Fibroblast of lung (primary cell): ENCODE measurements at regions not wholly inside any gene's neighbourhood (a gene's known extent, or its start where the extent isn't known, plus 50 kb on each side); places are given as distances from the start of the nearest gene placed in this dataset.

Experiments used
- DNase-seq, 2 donors: peaks; one replicate each; pipeline versions ENCODE4 v3.0.0 to v3.0.0-alpha.2; 2010; ENCODE audit warnings: low read depth in 2 of 2
- H2AFZ ChIP-seq: 2 replicates; pipeline ENCODE4 v1.5.1; 2012; ENCODE audit warnings: low read length, control low read depth, inconsistent platforms
- H3K27ac ChIP-seq: 2 replicates; pipeline ENCODE4 v1.5.1; 2011; ENCODE audit warnings: low read length, control low read depth; ENCODE audit not compliant: insufficient read depth
- H3K27me3 ChIP-seq: 2 replicates; pipeline ENCODE4 v1.5.1; 2011; ENCODE audit warnings: mild to moderate bottlenecking, low read length; ENCODE audit not compliant: control insufficient read depth, insufficient read depth
- H3K36me3 ChIP-seq: 2 replicates; pipeline ENCODE4 v1.5.1; 2011; ENCODE audit warnings: low read length; ENCODE audit not compliant: control insufficient read depth, insufficient read depth
- H3K4me1 ChIP-seq: 2 replicates; pipeline ENCODE4 v1.5.1; 2011; ENCODE audit warnings: low read length; ENCODE audit not compliant: control insufficient read depth, insufficient read depth; ENCODE audit errors: extremely low read depth
- H3K4me2 ChIP-seq: 2 replicates; pipeline ENCODE4 v1.5.1; 2011; ENCODE audit warnings: low read length, control low read depth; ENCODE audit not compliant: insufficient read depth; ENCODE audit errors: extremely low read depth
- H3K4me3 ChIP-seq, 4 experiments: fragments of 200-600 bp in 1 of 4; sonication (generic) in 1 of 4; replicated peaks in 1 of 4; 2 replicates each; pipeline ENCODE4 v1.5.1; 2011 to 2016; ENCODE audit warnings: low read length in 4 of 4, low read depth in 3 of 4, mild to moderate bottlenecking in 3 of 4, control low read depth in 2 of 4, inconsistent platforms in 1 of 4, mixed read lengths in 1 of 4; ENCODE audit not compliant: insufficient read depth in 1 of 4; ENCODE audit errors: control extremely low read depth in 1 of 4
- H3K79me2 ChIP-seq: 2 replicates; pipeline ENCODE4 v1.5.1; 2012; ENCODE audit warnings: mild to moderate bottlenecking, low read length, inconsistent platforms; ENCODE audit not compliant: control insufficient read depth, insufficient read depth
- H3K9ac ChIP-seq: 2 replicates; pipeline ENCODE4 v1.5.1; 2011; ENCODE audit warnings: mild to moderate bottlenecking, low read length, control low read depth; ENCODE audit not compliant: insufficient read depth
- H3K9me3 ChIP-seq: 2 replicates; pipeline ENCODE4 v1.5.1; 2012; ENCODE audit warnings: low read depth, low read length; ENCODE audit not compliant: control insufficient read depth, insufficient read depth
- H4K20me1 ChIP-seq: 2 replicates; pipeline ENCODE4 v1.5.1; 2011; ENCODE audit warnings: low read length; ENCODE audit not compliant: control insufficient read depth, insufficient read depth; ENCODE audit errors: extremely low read depth
- CTCF ChIP-seq, 2 donors: IDR thresholded peaks in 1 of 2; conservative IDR thresholded peaks in 1 of 2; 1 replicate in 1 of 2; 2 replicates in 1 of 2; pipeline ENCODE4 v1.5.1; 2011 to 2012; ENCODE audit warnings: low read length in 2 of 2, control low read depth in 1 of 2, inconsistent platforms in 1 of 2, low read depth in 1 of 2, mild to moderate bottlenecking in 1 of 2
- EZH2 ChIP-seq: IDR thresholded peaks from 2 replicates; pipeline ENCODE4 v1.5.1; 2012; ENCODE audit warnings: low read length, control low read depth, mild to moderate bottlenecking; ENCODE audit errors: missing control alignments

GRCh38 chr6:98516206-98516605 is 318.2 kb upstream of the POU3F2 start:
- TF ChIP-seq EZH2 (no peak), CTCF (conservative IDR thresholded peaks at IDR 0.05 in 1 of 2, IDR thresholded peaks at IDR 0.05 in 1 of 2; ENCODE audit: low read depth in 1 of 2, low read length in 2 of 2) (no peak)

GRCh38 chr6:98516866-98517265 is 317.5 kb upstream of the POU3F2 start:
- no peaks in the 10 kb centered on the region for H3K79me2 ChIP-seq
- no peak for TF ChIP-seq CTCF (conservative IDR thresholded peaks at IDR 0.05 in 1 of 2, IDR thresholded peaks at IDR 0.05 in 1 of 2; ENCODE audit: low read depth in 1 of 2, low read length in 2 of 2)
- no peak for TF ChIP-seq EZH2
- no peaks in the 10 kb centered on the region for H3K4me1 ChIP-seq
- no peaks in the 10 kb centered on the region for H3K27me3 ChIP-seq
- no peaks in the 10 kb centered on the region for H3K36me3 ChIP-seq
- no peak overlapping the region for H3K4me2 ChIP-seq
- H3K9ac ChIP-seq = no peak overlapping the region
- no peaks in the 10 kb centered on the region for H4K20me1 ChIP-seq
- H2AFZ ChIP-seq = no peak overlapping the region
- no peak overlapping the region for H3K27ac ChIP-seq
- DNase-seq = no peak
- no peaks in the 10 kb centered on the region for H3K9me3 ChIP-seq
- H3K4me3 ChIP-seq = no peak overlapping the region

More at GRCh38 chr6:98516206-98516605, 318.2 kb upstream of the POU3F2 start:
- no peaks in the 10 kb centered on the region for H3K4me1 ChIP-seq
- H3K9ac ChIP-seq = no peak overlapping the region
- H3K27me3 ChIP-seq = no peaks in the 10 kb centered on the region
- no peak for DNase-seq
- no peaks in the 10 kb centered on the region for H3K36me3 ChIP-seq
- no peaks in the 10 kb centered on the region for H4K20me1 ChIP-seq
- no peaks in the 10 kb centered on the region for H3K9me3 ChIP-seq
- H3K4me2 ChIP-seq = no peak overlapping the region
- H3K27ac ChIP-seq = no peak overlapping the region
- H3K79me2 ChIP-seq = no peaks in the 10 kb centered on the region
- no peak overlapping the region for H3K4me3 ChIP-seq
- no peak overlapping the region for H2AFZ ChIP-seq

- no peak for DNase-seq
- H3K4me3 ChIP-seq = no peak overlapping the region
- H3K9me3 ChIP-seq = no peaks in the 10 kb centered on the region
- no peak overlapping the region for H3K4me2 ChIP-seq
- no peaks in the 10 kb centered on the region for H3K79me2 ChIP-seq
- H3K4me1 ChIP-seq = no peaks in the 10 kb centered on the region
- no peak overlapping the region for H2AFZ ChIP-seq
- H3K9ac ChIP-seq = no peak overlapping the region
- no peaks in the 10 kb centered on the region for H4K20me1 ChIP-seq
- TF ChIP-seq CTCF (conservative IDR thresholded peaks at IDR 0.05 in 1 of 2, IDR thresholded peaks at IDR 0.05 in 1 of 2; ENCODE audit: low read depth in 1 of 2, low read length in 2 of 2) = no peak
- TF ChIP-seq EZH2 = no peak
- H3K27ac ChIP-seq = no peak overlapping the region
- no peaks in the 10 kb centered on the region for H3K27me3 ChIP-seq
- H3K36me3 ChIP-seq = no peaks in the 10 kb centered on the region
These were observed 308.5 kb upstream of the POU3F2 start for GRCh38 chr6:98525860-98526259.
